ENCODE measurements at regions not wholly inside any gene's neighbourhood (a gene's known extent, or its start where the extent isn't known, plus 50 kb on each side); places are given as distances from the start of the nearest gene placed in this dataset.

- DNase-seq (ENCODE audit: low read depth in 2 of 2): peak; percentile 7 to 8
These were observed 144.0 kb upstream of the SUCLG2 start for GRCh38 chr3:67798412-67798811.

DNA sequence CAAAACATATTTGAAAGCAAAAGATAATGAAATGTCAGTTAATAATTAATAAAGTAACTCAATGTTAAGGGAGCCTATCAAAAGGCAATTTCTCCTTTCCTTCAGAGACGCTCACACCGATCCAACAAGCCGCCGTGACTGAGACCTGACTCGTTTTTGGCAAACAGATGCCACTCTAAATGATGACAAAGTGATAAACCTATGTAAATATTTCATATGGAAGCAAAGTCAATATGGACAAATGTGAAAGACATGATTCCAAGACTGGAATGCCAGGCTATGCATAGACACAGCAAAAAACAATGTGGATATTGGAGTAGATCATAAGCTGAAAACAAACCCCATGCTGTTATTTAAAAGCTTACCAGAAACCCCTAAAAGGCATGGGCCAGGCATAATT is 137.2 kb upstream of the SUCLG2 start:
- DNase-seq (ENCODE audit: low read depth in 2 of 2): no peak

- DNase-seq (ENCODE audit: low read depth in 2 of 2): peak; percentile 13 to 16
These were observed 135.6 kb upstream of the SUCLG2 start for GRCh38 chr3:67790043-67790442.

DNA sequence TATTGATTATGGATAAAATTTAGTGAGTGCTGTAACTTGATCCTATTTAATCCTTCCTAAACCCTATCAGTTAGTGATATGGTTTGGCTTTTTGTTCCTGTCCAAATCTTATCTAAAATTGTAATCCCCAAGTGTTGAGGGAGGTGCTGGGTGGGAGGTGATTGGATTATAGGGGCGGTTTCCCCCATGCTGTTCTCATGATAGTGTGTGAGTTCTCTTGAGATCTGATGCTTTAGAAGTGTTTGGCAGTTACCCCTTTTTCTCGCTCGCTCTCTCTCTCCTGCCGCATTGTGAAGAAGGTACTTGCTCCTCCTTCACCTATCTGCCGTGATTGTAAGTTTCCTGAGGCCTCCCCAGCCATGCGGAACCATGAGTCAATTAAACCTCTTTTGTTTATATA is 134.0 kb upstream of the SUCLG2 start:
- DNase-seq (ENCODE audit: low read depth in 2 of 2): no peak

- DNase-seq (ENCODE audit: low read depth in 2 of 2): no peak
These were observed 129.2 kb upstream of the SUCLG2 start for GRCh38 chr3:67783281-67784250.

- DNase-seq (ENCODE audit: low read depth in 2 of 2): no peak
These were observed 127.5 kb upstream of the SUCLG2 start for GRCh38 chr3:67781871-67782270.

GRCh38 chr3:67781218-67781617 is 126.8 kb upstream of the SUCLG2 start:
- DNase-seq (ENCODE audit: low read depth in 2 of 2): no peak

GRCh38 chr3:67774676-67775075 is 120.3 kb upstream of the SUCLG2 start:
- no peak for DNase-seq (ENCODE audit: low read depth in 2 of 2)

DNA sequence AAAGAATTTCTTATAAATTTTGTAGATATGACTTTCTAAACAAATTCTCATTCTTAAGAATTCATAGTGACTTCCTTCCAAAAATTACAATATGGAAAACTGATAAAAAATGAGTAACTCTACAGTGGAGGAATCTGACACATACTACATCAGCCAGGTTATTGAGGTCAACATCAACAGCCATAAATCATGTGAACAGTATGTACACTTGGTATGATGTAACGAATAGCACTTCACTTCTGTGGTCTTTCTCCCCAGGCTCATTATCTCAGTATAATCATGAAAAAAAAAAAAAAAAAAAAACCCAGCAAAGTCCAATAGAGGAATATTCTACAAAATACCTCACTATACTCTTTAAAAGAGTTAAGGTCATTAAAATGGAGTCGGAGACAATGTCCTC is 111.2 kb upstream of the SUCLG2 start:
- no peak for DNase-seq (ENCODE audit: low read depth in 2 of 2)

DNA sequence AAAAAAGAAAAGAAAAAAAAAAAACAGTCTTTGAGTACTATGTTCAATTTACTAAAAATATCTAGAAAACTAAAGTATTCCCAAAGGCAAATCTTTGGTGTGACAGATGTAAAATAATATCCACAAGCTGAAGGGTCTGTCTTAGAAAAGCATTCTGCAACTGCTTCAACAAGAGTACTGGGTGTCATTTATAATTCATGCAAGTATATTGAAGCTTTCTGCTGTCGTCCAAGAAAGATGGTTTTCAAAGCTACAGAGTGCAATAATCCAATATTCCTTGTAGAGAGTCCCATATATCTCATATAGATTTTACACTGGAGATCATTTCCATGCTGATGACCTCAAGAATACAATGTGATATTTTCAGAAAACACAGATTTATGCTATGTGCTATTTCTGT is 90.9 kb upstream of the SUCLG2 start:
- DNase-seq (ENCODE audit: low read depth in 2 of 2): no peak

- no peak for DNase-seq (ENCODE audit: low read depth in 2 of 2)
These were observed 90.3 kb upstream of the SUCLG2 start for GRCh38 chr3:67744699-67745098.

GRCh38 chr3:67739851-67740250 is 85.4 kb upstream of the SUCLG2 start:
- no peak for DNase-seq (ENCODE audit: low read depth in 2 of 2)

GRCh38 chr3:67737906-67738865 is 83.8 kb upstream of the SUCLG2 start:
- DNase-seq (ENCODE audit: low read depth in 2 of 2): no peak

GRCh38 chr3:67737140-67737539 is 82.7 kb upstream of the SUCLG2 start:
- no peak for DNase-seq (ENCODE audit: low read depth in 2 of 2)

DNA sequence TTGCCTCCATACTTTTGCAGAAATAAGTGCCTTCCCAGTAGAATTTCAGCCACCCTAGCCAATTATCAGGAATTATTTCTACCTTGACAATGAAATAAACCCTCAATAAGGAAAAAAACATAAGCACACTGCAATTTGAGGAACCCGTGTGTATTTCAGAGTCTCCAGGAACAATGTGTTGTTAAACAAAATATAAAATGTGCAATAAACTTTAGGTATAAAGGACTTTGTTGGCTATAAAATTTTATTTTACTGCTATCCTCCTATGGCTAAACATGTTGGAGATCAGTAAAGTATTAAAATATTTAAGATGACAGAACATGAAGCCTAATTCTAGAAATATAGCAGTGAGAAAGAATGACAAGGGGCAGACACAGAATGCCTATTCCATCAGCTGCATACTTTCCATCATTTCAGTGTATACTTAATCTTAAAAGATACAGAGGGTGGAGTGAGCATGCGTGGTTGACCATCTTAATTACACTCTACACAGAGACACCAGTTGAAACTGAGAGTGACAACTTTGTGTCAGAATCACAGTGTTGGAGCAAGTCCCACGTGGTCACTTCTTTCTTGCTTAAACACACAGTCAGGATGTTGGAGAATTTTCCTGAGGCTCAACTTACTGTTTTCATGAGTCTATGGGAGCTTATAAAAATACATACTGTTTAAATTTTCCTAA is 79.0 kb upstream of the SUCLG2 start:
- DNase-seq (ENCODE audit: low read depth in 2 of 2): no peak

- no peak for DNase-seq (ENCODE audit: low read depth in 2 of 2)
These were observed 70.0 kb upstream of the SUCLG2 start for GRCh38 chr3:67724434-67724833.

DNA sequence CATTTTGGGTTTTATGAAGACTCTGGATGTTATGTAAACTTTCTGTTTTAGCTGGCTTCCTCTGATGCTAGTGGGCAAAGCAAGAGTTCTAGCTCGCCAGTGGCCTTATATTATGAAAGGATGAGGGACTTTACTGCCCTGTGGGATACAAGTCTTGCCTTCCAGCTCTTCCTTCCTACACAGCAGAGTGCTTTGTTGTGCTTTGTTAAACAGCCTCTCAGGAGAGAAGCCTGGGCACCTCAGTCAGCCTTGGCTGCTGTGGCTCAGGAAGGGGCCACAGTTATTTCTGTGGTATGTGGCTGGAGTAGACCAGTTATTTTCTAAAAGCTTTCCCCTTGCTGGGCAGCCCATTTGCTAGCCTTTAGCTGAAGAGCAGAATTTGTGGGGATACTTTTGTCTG is 69.5 kb upstream of the SUCLG2 start:
- DNase-seq (ENCODE audit: low read depth in 2 of 2): no peak

GRCh38 chr3:67719333-67719732 is 64.9 kb upstream of the SUCLG2 start:
- peak; percentile 6 to 7 for DNase-seq (ENCODE audit: low read depth in 2 of 2)

DNA sequence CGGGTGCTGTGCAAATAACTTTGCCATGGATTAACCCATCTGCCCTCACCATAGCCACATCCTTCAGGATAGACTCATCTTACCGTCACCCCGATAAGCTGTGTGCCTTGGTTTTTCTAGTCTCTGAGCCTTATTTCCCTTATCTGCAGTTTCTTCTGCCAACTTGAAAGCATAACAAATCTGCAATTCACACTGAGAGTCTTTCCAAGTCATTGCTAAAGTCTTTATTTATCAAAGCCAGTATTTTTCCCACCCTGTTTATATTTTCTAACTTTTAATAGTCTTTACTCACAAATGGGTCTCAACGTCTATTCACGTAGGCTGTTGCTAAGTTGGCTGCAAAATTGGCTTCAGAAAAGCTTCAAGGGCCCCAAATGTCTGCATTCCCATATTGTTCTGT is 61.6 kb upstream of the SUCLG2 start:
- DNase-seq (ENCODE audit: low read depth in 2 of 2): no peak

GRCh38 chr3:67713764-67714469 is 59.5 kb upstream of the SUCLG2 start:
- DNase-seq (ENCODE audit: low read depth in 2 of 2): no peak

- no peak for DNase-seq (ENCODE audit: low read depth in 2 of 2)
These were observed 57.8 kb upstream of the SUCLG2 start for GRCh38 chr3:67712259-67712658.
